ENCODE measurements at regions not wholly inside any gene's neighbourhood (a gene's known extent, or its start where the extent isn't known, plus 50 kb on each side); places are given as distances from the start of the nearest gene placed in this dataset.

DNA sequence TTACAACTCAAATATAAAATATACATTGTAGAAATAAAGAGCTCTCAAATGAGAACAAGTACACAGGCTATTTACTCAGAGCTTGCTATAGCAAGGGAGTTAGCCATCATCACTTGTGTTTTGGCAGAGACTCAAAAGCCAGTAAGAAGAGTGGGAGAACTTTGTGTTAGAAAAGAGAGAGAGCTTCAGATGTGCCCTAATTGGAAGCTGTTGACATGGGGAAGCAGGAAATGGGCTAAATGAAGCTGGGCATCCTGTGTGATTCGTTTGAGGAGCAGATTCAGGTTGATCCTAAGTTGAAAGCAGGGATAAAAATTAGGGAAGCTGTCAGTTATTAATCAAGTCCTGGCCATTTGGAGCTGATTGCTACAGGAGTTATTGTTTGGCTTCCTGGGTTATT lies 207.4 kb upstream of the MAOA start:
- TF ChIP-seq POLR2A (IDR thresholded peaks at IDR 0.05; ENCODE audit: low read depth, low read length): no peak
- no peak for TF ChIP-seq TAF1 (IDR thresholded peaks at IDR 0.05; ENCODE audit: low read depth, low read length)
- no peak for TF ChIP-seq POLR2AphosphoS5 (IDR thresholded peaks at IDR 0.05; ENCODE audit: low read depth, low read length)
- no peak for TF ChIP-seq SPI1 (IDR thresholded peaks at IDR 0.05; ENCODE audit: low read depth, low read length)
- no peak for TF ChIP-seq PAX5 (IDR thresholded peaks at IDR 0.05; ENCODE audit: insufficient read depth, low read length, severe bottlenecking)
- TF ChIP-seq POU2F2 (IDR thresholded peaks at IDR 0.05; ENCODE audit: low read depth, low read length): no peak
